HS-27A (cell line): ENCODE measurements at regions not wholly inside any gene's neighbourhood (a gene's known extent, or its start where the extent isn't known, plus 50 kb on each side); places are given as distances from the start of the nearest gene placed in this dataset.
A peak's percentile ranks its signal among the peaks of the same experiment; 100 is the strongest.

Experiments
- DNase-seq: peaks from one replicate; pipeline ENCODE4 v3.0.0-alpha.2; 2012; ENCODE audit warnings: low read depth, missing footprints

- DNase-seq, result no peak
Measured at GRCh38 chr17:71974051-71974450, 146.8 kb upstream of the SOX9 start.

GRCh38 chr17:71975331-71975801 is 145.5 kb upstream of the SOX9 start:
- DNase-seq, result no peak

GRCh38 chr17:71976011-71976649 is 144.7 kb upstream of the SOX9 start:
- peak; percentile 36 for DNase-seq

- no peak for DNase-seq
Measured at GRCh38 chr17:71978435-71978834, 142.4 kb upstream of the SOX9 start.

- DNase-seq, result no peak
Measured at GRCh38 chr17:71980171-71980570, 140.6 kb upstream of the SOX9 start.

GRCh38 chr17:71983828-71984227 is 137.0 kb upstream of the SOX9 start:
- DNase-seq, result no peak

GRCh38 chr17:71985111-71986039 is 135.4 kb upstream of the SOX9 start:
- no peak for DNase-seq

GRCh38 chr17:71986886-71987285 is 133.9 kb upstream of the SOX9 start:
- DNase-seq, result no peak

GRCh38 chr17:71987634-71988033 is 133.2 kb upstream of the SOX9 start:
- no peak for DNase-seq

GRCh38 chr17:71989117-71989516 is 131.7 kb upstream of the SOX9 start:
- no peak for DNase-seq

- DNase-seq, result no peak
Measured at GRCh38 chr17:71993363-71993762, 127.5 kb upstream of the SOX9 start.

GRCh38 chr17:71995590-71995989 is 125.2 kb upstream of the SOX9 start:
- no peak for DNase-seq

- DNase-seq, result no peak
Measured at GRCh38 chr17:72004011-72004427, 116.8 kb upstream of the SOX9 start.

GRCh38 chr17:72004611-72005331 is 116.0 kb upstream of the SOX9 start:
- DNase-seq, result no peak

GRCh38 chr17:72005332-72006163 is 115.3 kb upstream of the SOX9 start:
- no peak for DNase-seq

GRCh38 chr17:72008236-72008876 is 112.5 kb upstream of the SOX9 start:
- DNase-seq, result no peak

GRCh38 chr17:72011561-72011960 is 109.3 kb upstream of the SOX9 start:
- no peak for DNase-seq

GRCh38 chr17:72021417-72022041 is 99.3 kb upstream of the SOX9 start:
- DNase-seq, result no peak

- DNase-seq, result no peak
Measured at GRCh38 chr17:72022328-72023275, 98.2 kb upstream of the SOX9 start.

- DNase-seq, result no peak
Measured at GRCh38 chr17:72024457-72024856, 96.4 kb upstream of the SOX9 start.
